NCI-H146 treated with DMSO at 0.1 percent for 48 hours (cell line): ENCODE measurements at regions not wholly inside any gene's neighbourhood (a gene's known extent, or its start where the extent isn't known, plus 50 kb on each side); places are given as distances from the start of the nearest gene placed in this dataset.

Experiments
- DNase-seq: peaks from one replicate; lab custom pipeline; 2025; ENCODE audit not compliant: unreplicated experiment; lab: John Stamatoyannopoulos, UW

DNA sequence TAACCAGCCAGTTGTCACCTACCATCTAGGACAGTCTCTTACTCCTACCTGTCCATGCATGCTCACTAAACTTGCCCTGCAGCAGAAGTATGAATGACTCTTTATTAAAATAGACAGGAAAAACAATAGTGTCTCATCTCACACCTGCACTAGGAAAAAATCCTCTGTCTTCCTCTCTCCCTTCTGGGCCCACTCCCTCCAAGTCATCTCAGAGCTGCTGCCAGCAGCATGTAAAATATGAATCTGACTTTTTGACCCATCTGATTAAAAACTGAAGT lies 93.5 kb upstream of the THBS1 start:
- no peak for DNase-seq

DNA sequence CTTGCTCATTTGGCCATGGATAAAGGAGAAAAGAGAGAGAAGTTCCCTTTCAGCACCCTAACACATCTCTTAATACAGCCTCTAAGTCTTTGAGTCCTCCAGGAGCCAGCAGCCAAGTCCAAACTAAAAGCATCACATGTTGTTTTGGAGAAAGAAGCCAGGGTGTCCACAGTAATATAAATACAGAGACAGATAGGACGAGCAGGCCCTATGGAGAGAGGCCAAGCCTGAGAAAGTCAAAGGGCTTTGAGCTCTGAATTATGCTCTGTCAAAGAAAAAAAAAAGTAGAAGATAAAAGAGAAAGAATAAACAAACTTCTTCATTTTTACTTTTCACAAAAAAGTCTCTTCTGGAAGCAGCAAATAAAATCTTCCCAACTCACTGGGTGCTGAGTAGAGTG lies 92.4 kb upstream of the THBS1 start:
- no peak for DNase-seq

DNA sequence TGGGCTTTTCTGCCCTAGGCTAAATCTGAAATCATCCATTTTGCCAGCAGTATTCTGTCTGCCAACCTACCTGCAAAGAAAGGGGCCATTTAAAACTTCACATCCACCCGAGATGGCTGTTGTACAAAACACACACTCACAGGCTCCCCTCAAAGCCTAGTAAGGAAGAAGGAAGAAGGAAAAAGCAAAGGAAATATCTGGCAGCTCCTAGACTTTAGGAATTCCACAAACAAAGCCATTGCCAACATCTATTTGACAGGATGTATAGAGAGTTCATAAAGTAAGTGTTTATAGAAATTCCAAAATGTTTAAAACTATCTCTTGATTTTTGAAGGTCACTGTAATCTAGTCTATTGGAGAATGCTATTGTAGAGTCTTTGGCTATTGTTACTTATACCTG lies 91.9 kb upstream of the THBS1 start:
- no peak for DNase-seq

DNA sequence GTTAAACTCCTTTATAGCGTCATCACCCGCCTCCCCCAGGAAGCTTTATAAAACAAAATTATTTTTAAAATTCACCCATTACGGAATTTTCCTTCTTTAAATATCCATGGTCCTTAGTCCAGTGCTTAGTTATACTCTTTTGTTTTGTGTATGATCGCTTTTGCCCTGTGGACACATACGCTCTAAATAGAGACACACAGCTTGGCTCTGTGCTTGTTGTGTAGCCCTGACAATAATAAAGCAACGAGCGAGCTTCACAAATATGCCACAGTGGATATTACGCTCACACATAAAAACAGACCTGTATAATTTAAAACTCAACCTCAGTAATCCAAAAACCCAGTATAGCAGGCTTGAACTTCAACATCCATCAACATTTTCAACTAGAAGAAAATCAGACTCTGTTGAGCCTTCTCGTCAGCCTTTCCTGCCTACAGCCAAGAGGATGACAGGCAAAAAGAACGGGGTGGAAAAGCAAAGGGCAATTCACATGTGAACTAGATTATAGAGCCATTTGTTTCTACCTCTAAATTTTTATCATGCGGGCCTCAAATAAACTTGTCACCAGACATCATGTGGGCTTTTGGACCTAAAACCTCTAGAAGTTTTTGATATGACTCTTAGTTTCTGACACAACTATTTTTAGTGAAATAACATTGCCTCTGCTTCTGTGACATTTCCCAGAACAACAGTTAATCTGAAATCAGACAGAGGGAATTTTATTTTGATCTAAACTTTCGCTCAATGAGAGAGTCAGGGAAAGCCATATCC lies 89.6 kb upstream of the THBS1 start:
- DNase-seq: no peak

DNA sequence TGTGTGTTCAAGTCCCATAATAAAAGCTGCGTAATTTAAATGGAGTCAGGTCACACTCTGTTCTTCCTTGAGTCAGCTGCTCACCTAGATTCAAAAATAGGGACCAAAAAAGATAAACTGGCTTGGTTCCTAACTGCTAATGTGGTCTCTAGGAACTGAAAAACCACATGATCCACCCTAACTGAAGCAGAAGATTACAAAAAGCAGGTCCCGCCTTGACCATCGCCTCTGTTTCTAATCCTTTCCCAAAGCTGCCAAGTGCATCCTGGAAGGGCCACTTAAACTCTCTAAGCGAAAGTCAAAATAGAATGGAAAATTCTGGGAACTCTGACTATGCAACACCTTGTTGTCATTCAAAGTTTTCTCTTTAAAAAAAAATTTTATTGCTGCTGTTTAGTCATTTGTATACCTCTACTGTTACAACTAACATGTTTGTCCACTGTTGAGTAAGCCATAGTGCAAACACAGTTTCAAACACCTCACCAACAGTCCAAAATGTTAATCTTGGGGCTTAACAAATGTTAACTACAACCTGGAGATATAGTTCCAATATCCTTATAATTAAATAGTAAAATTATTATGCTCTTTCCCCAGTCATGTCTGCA lies 88.9 kb upstream of the THBS1 start:
- no peak for DNase-seq

DNA sequence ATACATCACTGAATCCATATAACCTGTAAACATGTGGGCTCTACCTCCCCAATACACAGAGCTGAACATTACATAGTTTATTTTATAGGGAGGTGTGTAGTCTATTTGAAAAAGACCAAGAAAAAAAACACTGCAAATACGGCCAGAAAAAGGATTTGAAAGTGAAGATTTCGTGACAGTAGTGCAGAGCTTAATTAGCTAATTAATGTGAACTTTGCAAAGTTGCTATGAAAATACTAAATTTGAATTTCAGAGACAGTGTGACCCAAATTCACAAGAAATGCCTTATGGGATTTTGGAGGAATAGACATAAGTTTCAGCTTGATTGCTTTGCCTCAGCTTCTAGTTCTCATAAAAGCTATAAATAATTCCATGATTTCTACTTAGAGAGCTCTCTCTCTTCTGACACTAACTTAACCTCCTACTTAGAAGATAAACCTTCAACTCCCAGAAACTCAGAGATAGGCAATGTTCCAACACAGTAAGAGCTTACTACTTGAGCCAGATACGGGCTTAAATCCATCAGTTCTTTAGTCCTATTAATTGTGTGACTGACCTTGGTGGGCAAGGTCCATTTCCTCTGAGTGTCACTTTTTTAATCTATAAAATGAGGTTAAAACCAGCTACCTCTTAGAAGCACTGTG lies 87.3 kb upstream of the THBS1 start:
- DNase-seq: no peak

DNA sequence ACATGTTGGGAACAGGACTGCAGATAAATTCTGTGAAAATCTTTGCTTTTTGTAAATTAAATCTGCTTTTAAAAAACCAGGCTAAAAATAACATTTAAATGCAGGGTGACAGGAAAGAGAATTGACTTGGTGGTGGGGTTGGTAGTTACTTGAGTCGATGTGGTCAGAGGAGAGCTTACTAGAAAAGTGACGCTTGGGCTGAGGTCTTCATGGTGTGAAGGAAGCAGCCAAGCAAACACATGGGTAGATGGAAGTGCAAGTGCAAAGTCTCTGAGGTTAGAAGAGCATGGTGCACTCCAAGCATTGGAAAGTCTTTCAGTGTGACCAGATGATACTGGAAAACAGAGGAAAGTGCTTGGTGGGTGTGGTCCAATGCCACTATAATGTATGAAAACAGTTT lies 86.4 kb upstream of the THBS1 start:
- no peak for DNase-seq

DNA sequence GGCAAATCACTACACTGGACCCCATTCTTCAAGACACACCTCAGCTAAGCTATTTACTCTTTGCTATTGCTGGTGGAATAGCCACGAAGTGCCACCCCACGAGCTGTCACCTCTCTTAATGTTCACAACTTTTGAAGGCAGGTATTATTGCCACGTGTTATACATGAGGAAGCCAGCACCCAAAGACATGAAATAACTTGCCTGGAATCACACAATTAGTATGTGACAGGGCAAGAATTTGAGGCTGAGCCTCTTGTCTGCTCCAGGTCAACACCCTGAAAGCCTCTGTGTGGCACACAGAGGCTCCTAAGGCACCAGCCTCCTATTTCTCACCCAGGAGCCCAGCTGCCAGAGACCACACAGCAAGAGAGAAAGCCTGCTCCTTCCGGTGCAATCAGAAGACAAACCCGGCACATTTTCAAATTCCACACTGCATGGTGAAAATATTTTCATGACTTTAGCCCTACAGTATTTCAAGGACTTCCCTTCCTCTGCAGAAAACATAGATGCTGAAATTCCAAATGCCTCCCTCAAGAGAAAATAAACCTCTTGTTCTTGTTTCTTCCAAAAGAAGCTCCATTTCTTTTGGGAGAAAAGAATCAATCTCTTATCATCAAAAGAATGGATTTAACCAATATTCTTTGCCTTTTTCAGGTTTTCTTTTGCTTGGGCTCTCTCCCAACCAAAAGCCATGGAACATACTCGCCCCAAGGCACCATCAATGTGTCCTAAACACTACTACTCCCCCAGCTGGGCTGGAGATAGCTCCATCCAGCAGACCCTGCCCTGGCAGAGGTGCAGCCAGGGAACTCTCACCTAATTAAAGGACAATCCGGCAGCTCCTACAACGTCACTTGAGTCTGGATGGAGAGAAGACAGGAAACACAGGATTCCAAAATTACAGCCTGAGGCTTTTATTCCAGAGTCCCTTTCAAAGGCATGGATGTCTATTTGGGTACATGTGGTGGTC lies 84.7 kb upstream of the THBS1 start:
- no peak for DNase-seq

DNA sequence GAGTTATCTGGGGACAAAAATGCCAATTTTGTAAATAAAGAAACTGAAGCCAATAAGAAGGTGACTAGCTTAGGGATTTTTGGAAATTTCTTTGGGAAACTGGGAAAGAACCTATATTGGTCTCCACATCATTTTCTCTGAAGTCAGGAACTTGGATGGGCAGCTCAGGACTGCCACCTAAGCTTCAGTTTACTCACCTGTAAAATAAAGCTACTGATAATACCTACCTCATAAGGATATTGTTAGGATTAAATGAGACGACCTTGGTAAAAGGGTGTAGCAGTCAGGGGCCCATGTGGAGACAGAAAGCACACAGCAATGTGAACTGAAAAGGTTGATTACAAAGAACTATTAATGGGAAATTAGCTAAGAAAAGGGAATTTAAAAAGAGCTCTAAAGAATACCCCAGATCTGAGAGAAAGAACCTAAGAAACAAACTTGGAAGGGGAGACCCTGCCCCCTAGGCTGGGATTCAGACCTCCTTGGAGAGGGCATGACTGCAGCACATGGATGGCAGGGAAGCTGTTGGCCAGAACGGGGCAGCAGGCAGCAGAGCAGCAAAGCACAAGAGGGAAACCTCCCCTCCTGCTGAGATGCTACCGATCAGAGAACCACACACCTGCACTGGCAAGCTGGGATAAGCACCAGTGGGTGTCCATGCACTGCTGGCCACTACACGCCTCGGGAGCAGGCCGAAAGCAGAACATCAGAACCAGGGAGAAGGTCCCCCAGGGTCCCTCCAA lies 83.7 kb upstream of the THBS1 start:
- no peak for DNase-seq

DNA sequence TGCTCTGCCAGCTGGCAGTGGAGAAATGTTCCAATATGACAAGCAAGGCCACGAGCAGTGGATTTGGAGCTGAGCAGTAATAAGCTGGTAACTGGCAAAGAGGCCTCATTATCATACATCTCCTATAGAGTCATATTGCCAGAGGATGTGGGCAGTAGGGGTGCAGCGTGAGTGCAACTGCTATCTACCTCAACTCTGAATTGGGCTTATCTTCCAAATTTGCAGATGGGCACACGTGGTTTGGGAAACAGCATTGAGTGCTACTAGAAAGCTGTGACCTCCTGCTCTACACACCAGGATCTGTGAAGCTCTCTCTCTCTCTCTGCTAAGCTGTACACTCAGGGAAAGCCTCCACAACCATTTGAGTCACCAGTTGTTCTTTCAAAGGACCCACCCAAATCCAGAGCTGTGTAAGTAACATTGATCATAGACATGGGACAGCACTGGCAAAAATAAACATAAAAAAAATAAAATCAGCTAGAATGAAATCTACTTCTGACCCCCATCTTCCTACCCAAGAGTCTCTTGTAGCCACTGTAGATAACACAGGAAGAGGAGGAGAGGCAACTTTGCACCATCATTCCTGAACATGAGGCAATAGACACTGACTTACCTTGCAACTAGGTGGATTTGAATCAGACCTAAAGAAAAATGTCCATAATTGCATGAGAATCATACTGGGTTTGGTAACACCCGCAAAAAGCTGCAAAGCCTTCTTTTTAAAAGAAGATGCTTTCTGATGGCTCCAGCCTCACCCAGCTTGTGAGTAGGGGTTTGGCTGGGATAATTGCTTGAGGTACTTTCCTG lies 82.9 kb upstream of the THBS1 start:
- no peak for DNase-seq

DNA sequence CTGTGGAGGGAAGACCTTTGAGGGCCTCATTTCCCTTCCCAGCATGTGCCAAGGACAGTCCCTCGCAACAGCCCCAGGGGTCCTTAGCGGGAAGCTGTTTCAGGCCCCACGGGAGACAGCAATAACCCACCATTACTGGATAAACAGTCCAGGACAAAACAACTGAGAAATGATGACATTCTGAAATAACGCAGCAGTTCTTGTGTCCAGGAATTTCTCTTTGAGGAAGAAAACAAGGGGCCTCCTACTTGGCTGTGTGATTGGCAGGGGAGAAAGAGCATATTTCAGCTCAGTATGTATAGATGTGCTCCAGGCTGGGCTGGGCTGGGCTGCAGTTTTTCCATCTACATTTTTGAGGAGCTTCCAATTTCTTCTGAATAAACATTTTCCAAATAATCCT lies 82.2 kb upstream of the THBS1 start:
- no peak for DNase-seq

DNA sequence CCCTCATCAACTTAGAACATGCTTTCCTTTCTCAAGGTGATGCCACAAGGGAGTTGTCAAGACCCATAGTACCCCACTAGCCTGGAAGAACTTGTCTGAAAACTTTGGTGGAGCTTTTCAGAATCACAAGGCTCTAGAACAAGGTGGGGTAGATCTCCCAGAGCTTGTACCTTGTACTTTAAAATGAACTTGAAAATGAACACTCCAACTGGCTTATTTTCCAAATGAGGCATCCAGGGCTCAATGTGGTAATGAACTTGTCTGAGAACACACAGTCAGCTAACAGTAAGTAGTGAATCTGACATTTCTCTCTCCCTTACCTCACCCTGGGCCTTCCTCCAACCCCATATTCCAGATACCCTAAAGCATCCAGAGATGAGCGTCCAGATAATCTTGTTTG lies 81.8 kb upstream of the THBS1 start:
- no peak for DNase-seq

DNA sequence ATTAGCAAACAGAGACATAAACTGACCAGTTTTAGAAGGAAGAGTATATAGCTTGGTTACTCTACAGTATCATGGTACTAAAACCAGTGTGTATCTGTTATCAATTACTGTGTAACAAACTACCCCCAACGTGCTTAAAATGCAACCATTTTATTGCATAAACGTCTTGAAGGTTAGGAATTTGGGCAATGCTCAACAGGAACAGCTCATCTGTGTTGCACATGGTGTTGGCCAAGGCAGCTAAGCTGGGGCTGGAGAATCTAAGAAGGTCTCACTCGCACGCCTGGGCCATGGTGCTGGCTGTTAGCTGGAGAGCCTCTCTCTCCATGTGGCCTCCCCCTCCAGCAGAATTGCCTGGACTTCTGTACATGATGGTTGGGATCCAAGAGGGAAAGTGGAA lies 81.2 kb upstream of the THBS1 start:
- no peak for DNase-seq

DNA sequence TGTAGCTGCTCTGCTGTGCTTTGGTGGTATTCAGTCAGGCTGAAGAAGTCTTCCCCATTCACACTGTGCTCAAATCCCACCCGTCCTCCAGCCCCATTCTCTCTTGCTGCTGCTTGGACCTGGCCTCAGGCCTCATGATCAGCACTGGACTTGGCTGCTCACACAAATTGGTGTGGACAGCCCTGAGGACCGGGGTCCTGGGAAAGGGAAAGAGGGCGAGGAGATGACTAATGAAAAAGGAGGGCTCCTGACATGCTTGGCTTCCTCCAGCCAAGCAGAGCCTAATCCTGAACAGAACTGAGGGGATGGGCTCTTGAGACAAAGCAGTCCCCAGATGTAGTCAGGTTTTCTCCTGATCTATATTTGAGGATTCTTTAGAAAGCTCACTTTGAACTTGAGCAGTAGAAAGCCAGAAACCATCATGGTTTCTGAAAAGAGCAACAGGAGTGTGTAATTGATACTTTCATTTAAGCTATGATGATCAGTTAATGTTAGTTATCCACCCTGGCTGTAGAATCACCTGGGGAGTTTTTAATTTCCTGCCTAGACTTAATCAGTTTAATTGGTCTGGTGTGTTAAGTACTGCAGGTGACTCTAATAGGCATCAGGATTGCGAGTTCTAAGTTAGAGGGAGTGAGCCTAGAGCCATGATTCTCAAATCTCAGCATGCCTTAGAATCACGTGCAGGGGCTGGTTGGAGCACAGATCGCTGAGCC lies 79.4 kb upstream of the THBS1 start:
- DNase-seq: no peak

DNA sequence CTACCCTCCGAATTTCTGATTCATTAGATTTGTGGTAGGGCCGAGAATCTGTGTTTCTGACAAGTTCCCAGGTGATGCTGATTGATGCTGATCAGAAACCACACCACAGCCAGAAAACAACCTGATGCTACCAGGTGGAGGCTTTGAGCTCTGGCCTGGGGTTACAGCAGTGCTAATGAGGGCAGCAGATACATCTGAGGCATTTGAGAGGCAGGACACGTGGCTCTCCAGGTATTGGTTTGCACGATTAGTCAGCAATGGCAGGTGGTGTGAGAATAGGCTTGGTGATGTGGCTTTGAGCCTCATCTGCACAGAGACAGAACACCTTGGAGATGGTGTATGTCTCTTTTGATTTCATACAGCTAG lies 78.8 kb upstream of the THBS1 start:
- DNase-seq: no peak

DNA sequence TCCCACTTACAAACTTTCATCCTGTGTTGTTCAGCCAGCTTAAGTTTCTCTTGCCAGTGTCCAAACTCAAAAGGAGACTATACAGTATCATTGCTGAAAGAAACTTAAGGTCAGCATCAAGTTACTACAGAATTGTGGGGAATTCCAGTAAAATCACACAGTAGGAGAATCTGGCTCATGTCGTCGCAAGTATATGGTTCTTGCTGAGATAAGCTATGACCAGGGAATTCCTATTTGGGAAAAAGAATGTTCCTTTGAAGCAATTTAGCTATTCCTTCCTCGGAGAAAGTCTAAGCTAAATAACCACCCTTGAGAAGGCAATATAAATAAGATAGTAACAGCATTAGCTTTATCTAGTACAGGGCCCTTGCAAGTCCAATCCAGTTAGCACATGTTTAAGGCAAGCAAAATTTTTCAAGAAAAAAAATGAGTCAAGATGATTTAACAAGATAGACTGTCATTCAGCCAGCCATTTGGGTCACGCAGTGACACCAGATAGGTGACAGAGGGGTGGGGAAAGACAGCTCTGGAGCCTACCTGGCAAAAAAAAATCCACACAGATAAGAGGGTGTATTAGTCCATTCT lies 78.2 kb upstream of the THBS1 start:
- DNase-seq: no peak

DNA sequence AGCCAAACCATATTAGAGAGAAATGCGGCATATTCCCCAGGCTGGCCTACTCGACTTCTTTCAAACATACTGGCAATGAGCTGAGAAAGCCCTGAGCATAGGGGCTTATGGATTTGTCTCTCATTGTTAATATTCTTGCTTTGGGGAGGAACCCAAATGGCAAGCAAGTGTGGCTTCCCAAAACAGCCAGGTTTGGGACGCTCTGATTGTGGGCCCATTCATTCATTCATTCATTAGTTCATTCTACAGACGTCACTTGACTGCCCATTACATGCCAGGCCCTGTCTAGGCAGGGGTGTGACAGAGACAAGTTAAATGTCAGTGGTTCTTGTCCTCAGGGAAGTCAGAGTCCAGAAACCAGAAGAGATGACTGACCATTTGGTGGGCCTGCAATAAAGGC lies 77.4 kb upstream of the THBS1 start:
- DNase-seq: no peak

DNA sequence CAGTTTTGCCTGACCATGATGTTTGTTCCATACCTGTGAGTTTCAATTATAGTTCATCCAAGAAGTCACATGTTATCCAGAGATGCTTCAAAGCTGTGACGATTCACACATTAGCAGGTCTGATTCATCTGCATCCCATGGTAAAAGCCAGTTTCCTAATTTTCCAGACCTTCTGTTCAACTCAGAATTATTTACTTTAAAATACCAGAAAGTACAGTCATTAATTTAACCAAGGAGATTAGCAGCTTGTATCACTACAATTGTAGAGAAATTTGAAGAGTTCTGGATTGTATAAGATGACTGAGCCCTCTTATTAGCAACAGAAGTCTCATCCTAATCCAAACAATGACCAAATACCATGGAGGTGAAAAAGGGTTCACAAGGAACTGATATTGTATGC lies 76.1 kb upstream of the THBS1 start:
- no peak for DNase-seq

DNA sequence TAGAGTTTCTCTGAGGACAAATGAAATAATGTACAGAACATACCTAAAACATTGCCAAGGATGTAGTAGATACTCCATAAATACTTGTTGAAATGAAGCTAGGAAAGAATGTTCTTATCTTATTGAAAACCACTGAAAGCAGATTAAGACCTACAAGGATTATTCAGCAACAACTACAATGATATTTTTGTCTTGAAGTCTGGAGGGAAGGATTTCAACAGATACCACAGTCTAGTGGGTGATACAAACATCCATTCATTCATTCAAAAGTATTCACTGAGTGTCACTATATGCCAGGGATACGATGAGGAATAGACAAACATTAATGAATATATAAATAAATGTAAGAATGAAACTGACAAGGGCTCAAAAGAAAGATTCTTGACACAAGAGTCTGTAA lies 74.7 kb upstream of the THBS1 start:
- no peak for DNase-seq
